Mesodermal cell (in vitro differentiated cells): ENCODE measurements at regions not wholly inside any gene's neighbourhood (a gene's known extent, or its start where the extent isn't known, plus 50 kb on each side); places are given as distances from the start of the nearest gene placed in this dataset.

Experiments used
- H3K27ac ChIP-seq: 2 replicates; pipeline ENCODE4 v1.7.0; 2013; ENCODE audit warnings: mild to moderate bottlenecking, low read depth, low read length, moderate library complexity; ENCODE audit not compliant: severe bottlenecking
- H3K36me3 ChIP-seq: 2 replicates; pipeline ENCODE4 v1.7.1; 2013; ENCODE audit warnings: mild to moderate bottlenecking, low read length, moderate library complexity; ENCODE audit not compliant: control insufficient read depth, insufficient read depth
- H3K4me1 ChIP-seq: one replicate; pipeline ENCODE4 v1.7.1; 2013; ENCODE audit warnings: mild to moderate bottlenecking, low read length; ENCODE audit not compliant: insufficient read depth, control insufficient read depth, poor library complexity, severe bottlenecking
- H3K4me3 ChIP-seq: 2 replicates; pipeline ENCODE4 v1.7.0; 2013; ENCODE audit warnings: low read length, control low read depth, mild to moderate bottlenecking; ENCODE audit not compliant: insufficient read depth, poor library complexity, severe bottlenecking; ENCODE audit errors: extremely low read depth
- H3K9me3 ChIP-seq: 2 replicates; pipeline ENCODE4 v1.7.1; 2013; ENCODE audit warnings: mild to moderate bottlenecking, low read length, moderate library complexity; ENCODE audit not compliant: control insufficient read depth
- WGBS, 2 experiments: methylation state at CpG; one replicate each; pipeline ENCODE4 v1.1.5; 2013; ENCODE audit warnings: missing lambda C conversion rate in 2 of 2; ENCODE audit not compliant: insufficient coverage in 2 of 2; 5-methylcytosine and 5-hydroxymethylcytosine counted together

- Histone ChIP-seq H3K27ac (no peak overlapping the region), H3K4me3 (no peak overlapping the region), H3K9me3 (no peaks in the 10 kb centered on the region), H3K36me3 (no peaks in the 10 kb centered on the region), H3K4me1 (no peaks in the 10 kb centered on the region)
- WGBS, 2 experiments = 81% methylated on average over 4 of the region's 5 CpGs
These were observed 246.2 kb upstream of the MCTP2 start for GRCh38 chr15:93985176-93985575.

GRCh38 chr15:93983526-93983925 lies 247.8 kb upstream of the MCTP2 start:
- no peak overlapping the region for H3K27ac ChIP-seq
- 75% methylated on average over 2 of the region's 3 CpGs; no CpG with 5 or more reads in 1 of the 2 experiments for WGBS, 2 experiments
- H3K9me3 ChIP-seq = no peaks in the 10 kb centered on the region
- H3K4me3 ChIP-seq = no peak overlapping the region
- H3K4me1 ChIP-seq = no peaks in the 10 kb centered on the region
- H3K36me3 ChIP-seq = no peaks in the 10 kb centered on the region

GRCh38 chr15:93982226-93982727 lies 249.1 kb upstream of the MCTP2 start:
- Histone ChIP-seq H3K4me3 (no peak overlapping the region), H3K9me3 (no peaks in the 10 kb centered on the region), H3K27ac (no peak overlapping the region), H3K4me1 (no peaks in the 10 kb centered on the region), H3K36me3 (no peaks in the 10 kb centered on the region)
- 95 to 97% methylated on average over 6 of the region's 6 CpGs for WGBS, 2 experiments

DNA sequence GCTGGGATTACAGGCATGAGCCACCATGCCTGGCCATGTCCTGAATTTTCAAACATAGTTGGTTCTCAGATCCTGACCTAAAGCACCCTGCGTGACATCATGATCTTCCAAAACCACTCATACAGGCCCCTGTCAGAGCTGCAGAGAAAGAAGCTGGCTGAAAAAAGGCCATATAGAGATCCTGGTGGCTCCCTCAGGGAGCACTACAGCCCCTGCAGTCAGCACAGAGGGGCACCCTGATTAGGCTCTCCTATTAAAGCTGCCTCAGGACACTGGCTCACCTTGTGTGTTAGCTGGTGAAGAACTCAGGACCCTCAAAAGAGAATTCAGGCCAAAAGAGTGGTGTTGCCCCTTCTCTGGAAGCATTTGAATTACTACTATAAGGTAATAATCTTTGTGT lies 249.7 kb upstream of the MCTP2 start:
- H3K4me3 ChIP-seq = no peak overlapping the region
- WGBS, 2 experiments = 67 to 100% methylated on average over 1 of the region's 1 CpG
- H3K36me3 ChIP-seq = no peaks in the 10 kb centered on the region
- no peak overlapping the region for H3K27ac ChIP-seq
- H3K4me1 ChIP-seq = no peaks in the 10 kb centered on the region
- H3K9me3 ChIP-seq = no peaks in the 10 kb centered on the region

GRCh38 chr15:93980261-93980911 lies 251.0 kb upstream of the MCTP2 start:
- 94 to 100% methylated on average over 1 to 2 of the region's 2 CpGs for WGBS, 2 experiments

DNA sequence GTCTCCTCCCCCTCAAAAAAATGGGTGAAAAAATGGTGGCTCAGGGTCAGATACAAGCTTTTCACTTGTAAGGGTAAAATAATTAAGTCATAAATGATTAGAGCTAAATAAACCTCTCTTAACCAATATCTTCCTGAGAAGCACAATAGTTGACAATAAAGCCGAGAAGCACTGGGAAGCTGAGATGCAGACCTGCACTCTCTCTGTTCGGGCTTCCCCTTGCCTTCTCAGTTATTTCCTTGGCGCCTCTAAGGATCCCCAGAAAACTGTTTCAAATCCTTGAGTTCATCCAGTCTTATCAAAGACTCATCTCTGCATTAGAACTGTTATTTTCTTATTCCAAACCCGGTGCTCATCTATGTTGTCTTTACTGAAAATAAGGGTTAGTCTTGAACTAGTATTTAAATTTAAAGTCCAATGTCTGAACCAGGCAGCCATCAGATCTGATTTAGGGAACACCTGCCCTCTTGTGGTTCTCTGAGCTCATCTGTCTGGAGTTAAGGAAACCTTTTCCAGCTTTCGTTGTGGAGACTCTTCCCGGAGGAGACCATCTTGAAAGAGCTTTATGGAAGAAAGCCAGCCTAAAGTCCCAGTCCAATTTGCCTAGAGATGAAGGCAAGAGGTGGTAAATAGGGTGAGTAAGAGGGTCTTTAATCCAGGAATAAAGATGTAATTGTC lies 256.4 kb upstream of the MCTP2 start:
- 45 to 57% methylated on average over 4 to 5 of the region's 6 CpGs for WGBS, 2 experiments
- H3K4me1 ChIP-seq = no peaks in the 10 kb centered on the region
- no peak overlapping the region for H3K4me3 ChIP-seq
- no peaks in the 10 kb centered on the region for H3K9me3 ChIP-seq
- no peak overlapping the region for H3K27ac ChIP-seq
- no peaks in the 10 kb centered on the region for H3K36me3 ChIP-seq

More at GRCh38 chr15:93980261-93980911, 251.0 kb upstream of the MCTP2 start:
- no peaks in the 10 kb centered on the region for H3K9me3 ChIP-seq
- no peaks in the 10 kb centered on the region for H3K36me3 ChIP-seq
- H3K4me1 ChIP-seq = no peaks in the 10 kb centered on the region
- H3K27ac ChIP-seq = no peak overlapping the region
- no peak overlapping the region for H3K4me3 ChIP-seq

- Histone ChIP-seq H3K4me1 (no peaks in the 10 kb centered on the region), H3K4me3 (no peak overlapping the region), H3K36me3 (no peaks in the 10 kb centered on the region), H3K9me3 (no peaks in the 10 kb centered on the region), H3K27ac (no peak overlapping the region)
- 92 to 100% methylated on average over 2 of the region's 5 CpGs for WGBS, 2 experiments
These were observed 258.1 kb upstream of the MCTP2 start for GRCh38 chr15:93973287-93973686.

DNA sequence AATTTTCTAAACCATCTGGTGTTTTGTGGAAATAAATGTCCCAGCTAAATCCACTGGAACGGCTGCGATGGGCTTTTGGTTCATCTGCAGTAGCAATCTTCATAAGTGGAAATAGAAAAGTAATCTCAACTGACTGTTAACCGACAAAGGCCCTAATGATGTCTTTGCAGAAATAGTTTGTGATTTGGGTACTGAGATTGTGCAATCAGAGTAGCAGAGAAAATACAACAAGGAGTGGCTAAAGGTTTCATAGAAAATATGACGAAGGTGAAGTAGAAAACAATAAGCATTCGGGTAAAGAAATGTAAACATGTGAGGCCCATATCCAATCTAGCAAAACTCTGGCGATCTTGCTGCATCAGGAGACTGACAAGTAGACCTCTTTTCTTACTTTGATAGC lies 262.6 kb upstream of the MCTP2 start:
- no peaks in the 10 kb centered on the region for H3K36me3 ChIP-seq
- no peaks in the 10 kb centered on the region for H3K4me1 ChIP-seq
- 77 to 88% methylated on average over 5 to 6 of the region's 6 CpGs for WGBS, 2 experiments
- H3K27ac ChIP-seq = no peak overlapping the region
- H3K9me3 ChIP-seq = no peaks in the 10 kb centered on the region
- no peak overlapping the region for H3K4me3 ChIP-seq

GRCh38 chr15:93965304-93965908 lies 266.0 kb upstream of the MCTP2 start:
- Histone ChIP-seq H3K27ac (no peak overlapping the region), H3K4me3 (no peak overlapping the region), H3K9me3 (no peaks in the 10 kb centered on the region), H3K36me3 (no peaks in the 10 kb centered on the region), H3K4me1 (no peaks in the 10 kb centered on the region)
- 86 to 89% methylated on average over 2 to 4 of the region's 6 CpGs for WGBS, 2 experiments

- Histone ChIP-seq H3K36me3 (no peaks in the 10 kb centered on the region), H3K4me3 (no peak overlapping the region), H3K4me1 (no peaks in the 10 kb centered on the region), H3K27ac (no peak overlapping the region), H3K9me3 (no peaks in the 10 kb centered on the region)
- 83 to 93% methylated on average over 4 to 7 of the region's 8 CpGs for WGBS, 2 experiments
These were observed 276.3 kb upstream of the MCTP2 start for GRCh38 chr15:93954985-93955571.
